ENCODE measurements at regions not wholly inside any gene's neighbourhood (a gene's known extent, or its start where the extent isn't known, plus 50 kb on each side); places are given as distances from the start of the nearest gene placed in this dataset.

GRCh38 chr1:4087530-4088420 is 187.7 kb upstream of the C1orf174 start:
- no peak for DNase-seq (ENCODE audit: low read depth in 2 of 2)

DNA sequence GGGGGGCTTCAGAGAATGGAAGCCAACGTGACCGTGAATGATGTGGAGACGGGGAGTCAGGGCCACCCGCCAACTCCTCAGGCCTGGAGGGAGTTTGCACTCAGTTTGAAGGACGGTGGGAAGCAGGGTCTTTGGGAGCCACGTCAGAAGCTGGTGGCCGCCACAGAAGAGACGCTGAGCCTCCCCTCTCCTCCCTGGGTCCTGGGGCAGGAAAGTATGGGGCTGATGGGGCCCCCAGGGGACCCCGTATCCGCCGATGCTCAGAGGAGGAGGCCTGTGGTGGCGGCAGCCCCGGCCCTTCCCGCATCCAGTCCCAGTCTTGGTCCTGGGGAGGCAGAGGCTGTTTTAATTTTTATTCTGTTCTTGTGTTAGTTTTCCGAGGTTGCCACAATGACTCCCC is 188.6 kb upstream of the C1orf174 start:
- DNase-seq (ENCODE audit: low read depth in 2 of 2): no peak

DNA sequence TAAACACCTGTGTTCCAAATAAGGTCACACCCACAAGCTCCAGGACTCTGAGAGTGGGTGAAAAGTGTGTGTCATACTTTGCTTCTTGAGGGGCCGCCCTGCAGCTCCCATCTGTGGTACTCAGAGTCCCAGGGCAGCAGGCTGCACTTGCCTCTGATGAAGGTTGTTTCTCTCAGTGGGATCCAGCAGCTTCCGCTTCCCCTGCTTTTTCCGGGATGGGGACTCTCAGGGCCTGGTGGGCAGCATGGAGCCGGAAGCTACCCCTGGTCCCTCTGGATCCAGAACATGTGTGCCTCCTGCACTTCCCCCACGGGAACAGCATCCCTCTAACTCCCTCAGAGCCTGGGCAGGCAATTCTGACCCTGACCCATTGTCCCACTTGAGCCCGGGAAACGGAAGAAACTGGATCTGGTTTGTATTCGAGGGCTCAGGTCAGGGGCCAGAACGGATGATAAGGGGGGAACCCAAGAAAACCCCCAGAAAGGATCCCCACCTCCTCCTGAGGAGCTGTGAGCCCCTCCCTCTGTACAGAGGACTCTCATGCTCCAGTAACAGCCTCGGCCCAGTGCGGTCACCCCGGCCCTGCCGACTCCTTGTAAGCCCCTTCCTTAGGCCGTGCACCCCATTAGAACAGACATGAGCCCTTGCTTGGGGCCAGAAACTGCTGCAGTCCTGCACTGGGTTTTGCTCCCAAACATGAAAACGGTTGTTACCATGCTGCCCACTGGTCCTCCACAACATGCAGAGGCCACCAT is 189.5 kb upstream of the C1orf174 start:
- no peak for DNase-seq (ENCODE audit: low read depth in 2 of 2)

DNA sequence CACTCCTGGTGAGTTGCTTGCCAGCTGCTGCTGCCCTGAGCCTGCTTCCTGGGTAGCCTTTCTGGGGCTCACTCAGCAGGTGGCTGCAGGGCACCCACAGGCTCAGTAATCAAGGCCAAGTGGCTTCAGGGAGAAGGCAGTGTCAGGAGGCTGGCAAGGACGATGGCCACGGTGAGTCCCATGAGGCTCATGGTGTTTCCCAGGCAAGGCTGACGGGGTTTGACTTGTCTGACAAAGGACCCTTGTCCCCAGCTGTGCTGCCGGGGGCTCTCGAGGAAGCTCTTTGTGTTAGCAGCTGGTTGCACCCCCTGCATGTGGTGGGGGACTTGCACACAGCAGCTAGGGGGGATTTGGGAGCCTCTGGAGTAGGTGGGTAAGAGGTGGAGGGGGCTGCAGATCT is 190.5 kb upstream of the C1orf174 start:
- no peak for DNase-seq (ENCODE audit: low read depth in 2 of 2)

GRCh38 chr1:4090976-4091660 is 191.0 kb upstream of the C1orf174 start:
- no peak for DNase-seq (ENCODE audit: low read depth in 2 of 2)

DNA sequence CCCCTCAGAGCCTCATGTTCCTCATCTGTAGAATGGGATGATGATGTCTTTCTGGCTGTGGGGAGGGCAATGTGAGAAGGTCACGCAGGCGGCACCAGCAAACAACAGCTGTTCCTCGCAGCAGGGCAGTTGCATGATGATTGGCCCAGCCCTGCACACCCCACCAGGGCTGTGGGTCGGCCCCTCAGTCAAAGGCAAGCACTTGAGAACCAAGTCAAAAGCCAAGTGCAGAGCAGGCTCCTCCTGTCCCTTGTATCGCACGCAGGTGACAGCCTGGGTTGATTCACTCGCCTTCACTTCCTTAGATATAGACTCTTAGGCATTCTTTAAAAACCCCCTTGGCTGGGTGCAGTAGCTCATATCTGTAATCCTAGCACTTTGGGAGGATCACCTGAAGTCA is 191.9 kb upstream of the C1orf174 start:
- no peak for DNase-seq (ENCODE audit: low read depth in 2 of 2)

GRCh38 chr1:4093856-4094565 is 193.9 kb upstream of the C1orf174 start:
- no peak for DNase-seq (ENCODE audit: low read depth in 2 of 2)

DNA sequence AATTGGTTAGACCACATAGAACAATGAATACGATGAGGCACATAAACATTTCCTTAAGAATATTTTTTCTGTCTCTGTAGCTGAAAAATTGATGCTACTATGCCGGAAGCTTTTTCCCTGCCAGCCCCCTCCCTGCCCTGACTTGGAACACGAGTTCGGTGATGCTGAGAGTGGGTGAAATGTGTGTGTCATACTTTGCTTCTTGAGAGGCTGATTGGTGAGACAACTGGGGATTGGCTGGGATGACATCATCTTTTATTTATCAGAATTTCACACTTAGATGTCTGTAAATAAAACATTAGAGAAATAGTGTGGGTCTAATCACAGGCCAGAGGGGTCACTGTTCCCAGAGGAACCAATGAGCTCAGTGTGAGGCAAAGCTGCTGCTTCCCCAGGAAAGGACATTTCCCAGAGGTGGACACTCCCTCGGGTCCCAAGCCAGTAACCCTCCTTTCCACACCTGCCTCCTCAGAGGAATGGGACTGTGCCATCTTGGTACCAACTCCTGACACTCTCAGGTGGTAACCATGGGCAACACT is 195.4 kb upstream of the C1orf174 start:
- no peak for DNase-seq (ENCODE audit: low read depth in 2 of 2)

DNA sequence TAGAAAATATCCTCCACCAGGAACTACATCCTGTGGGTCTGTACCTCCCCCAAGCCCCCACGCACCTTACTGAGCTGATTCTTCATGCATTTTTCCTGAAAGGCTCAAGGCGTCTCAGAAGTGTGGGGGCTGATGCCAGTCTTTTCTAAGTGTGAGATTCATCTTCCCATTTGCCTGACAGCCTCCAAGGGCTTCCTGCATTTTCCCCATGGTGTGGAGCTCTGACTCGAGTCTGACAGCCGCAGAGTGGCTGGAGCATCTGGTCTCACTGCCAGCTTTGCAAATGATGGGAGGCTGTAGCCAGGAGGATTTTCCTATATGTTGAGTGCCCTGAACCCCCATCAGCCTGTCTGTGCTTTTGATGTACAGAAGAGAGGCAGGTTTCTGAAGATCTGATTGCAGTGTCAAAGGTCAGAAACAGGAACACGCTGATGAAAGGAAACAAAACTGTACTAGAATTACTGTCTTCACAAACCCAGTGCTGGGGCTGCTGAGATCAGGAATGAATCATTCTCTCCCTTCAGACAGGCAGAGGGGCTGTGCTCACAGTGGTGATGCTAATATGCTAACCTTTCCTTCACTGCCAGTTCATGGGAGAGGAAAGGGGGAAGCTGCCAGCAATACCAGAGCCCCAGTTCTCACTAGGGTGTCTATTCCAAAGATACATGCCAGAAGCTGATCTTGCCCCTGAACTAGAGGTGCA is 201.5 kb upstream of the C1orf174 start:
- no peak for DNase-seq (ENCODE audit: low read depth in 2 of 2)

- DNase-seq (ENCODE audit: low read depth in 2 of 2): no peak
Measured at GRCh38 chr1:4105300-4105880, 205.3 kb upstream of the C1orf174 start.

DNA sequence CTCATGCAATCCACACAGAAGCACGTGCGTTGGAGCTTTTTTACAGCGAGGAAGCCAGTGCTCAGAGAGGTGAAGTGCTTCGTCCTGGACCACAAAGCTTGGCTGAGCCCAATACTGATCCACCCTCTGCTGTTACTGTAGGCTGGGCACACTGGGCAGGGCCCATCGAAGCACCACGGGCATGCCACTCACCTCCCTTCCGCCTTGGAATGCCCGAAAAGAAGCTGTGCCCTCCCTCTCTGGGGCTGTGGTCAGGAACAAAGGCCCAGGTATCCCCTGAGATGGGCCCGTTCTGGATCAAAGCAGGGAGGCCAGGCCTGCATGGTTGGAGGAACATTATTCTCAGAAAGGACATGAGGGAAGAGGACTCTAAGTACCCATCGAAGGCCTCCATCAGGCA is 206.7 kb upstream of the C1orf174 start:
- no peak for DNase-seq (ENCODE audit: low read depth in 2 of 2)

DNA sequence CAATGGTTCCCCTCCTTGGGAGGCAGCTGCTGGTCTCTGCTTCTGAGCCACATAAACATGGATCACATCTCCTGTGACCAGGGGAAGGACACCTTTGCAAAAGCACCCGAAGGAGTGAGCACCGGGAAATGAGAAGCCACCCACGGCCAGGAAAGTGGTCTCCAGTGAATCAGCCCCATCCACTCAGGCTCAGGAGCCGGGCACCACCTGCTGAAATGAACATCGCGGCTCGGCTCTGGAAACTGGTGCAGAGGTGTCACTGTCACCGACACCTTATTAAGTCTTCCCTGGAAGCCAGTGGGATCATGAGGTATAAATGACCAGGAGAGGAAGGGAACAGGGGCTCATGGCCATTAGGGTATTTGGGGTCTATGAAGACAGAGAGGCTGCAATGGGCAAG is 207.2 kb upstream of the C1orf174 start:
- DNase-seq (ENCODE audit: low read depth in 2 of 2): no peak

DNA sequence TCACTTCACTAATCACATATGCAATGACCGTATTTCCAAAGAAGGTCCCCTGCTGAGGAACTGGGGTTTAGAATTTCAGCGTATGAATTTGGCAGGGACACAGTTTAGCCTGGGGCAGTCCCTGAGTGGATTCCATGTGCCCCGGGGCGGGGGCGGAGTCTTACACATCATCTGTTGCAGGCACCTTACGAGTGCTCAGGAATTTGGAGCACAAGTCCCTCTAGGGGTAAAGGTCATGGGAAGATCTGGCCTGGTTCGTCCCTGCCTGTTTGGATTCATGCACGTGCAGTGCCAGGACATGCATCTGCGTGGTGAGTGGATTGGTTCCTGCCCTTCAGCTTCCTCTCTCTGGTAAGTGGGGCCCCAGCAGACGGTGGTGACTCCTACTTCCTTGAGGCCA is 208.3 kb upstream of the C1orf174 start:
- DNase-seq (ENCODE audit: low read depth in 2 of 2): no peak

GRCh38 chr1:4108758-4109627 is 208.9 kb upstream of the C1orf174 start:
- no peak for DNase-seq (ENCODE audit: low read depth in 2 of 2)

DNA sequence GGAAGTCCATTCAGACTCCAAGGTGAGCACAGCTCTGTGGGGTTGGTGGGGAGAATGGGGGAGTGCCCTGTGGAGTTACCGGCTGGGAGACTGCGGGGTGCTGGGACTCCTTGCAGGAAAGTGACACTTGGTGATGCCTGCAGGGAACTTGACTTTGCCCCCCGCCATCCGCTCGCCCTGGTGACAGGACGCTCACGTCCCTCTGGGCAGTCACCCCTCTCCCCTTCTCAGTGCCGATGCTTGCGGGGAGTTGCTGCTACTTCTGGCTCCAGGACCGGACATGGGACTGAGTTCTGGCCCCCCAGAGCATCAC is 209.5 kb upstream of the C1orf174 start:
- no peak for DNase-seq (ENCODE audit: low read depth in 2 of 2)

- no peak for DNase-seq (ENCODE audit: low read depth in 2 of 2)
Measured at GRCh38 chr1:4110888-4111287, 210.8 kb upstream of the C1orf174 start.

GRCh38 chr1:4113897-4114296 is 213.8 kb upstream of the C1orf174 start:
- no peak for DNase-seq (ENCODE audit: low read depth in 2 of 2)

- DNase-seq (ENCODE audit: low read depth in 2 of 2): no peak
Measured at GRCh38 chr1:4115191-4115900, 215.3 kb upstream of the C1orf174 start.

GRCh38 chr1:4117196-4117595 is 217.1 kb upstream of the C1orf174 start:
- DNase-seq (ENCODE audit: low read depth in 2 of 2): no peak

Measured in activated CD4-positive, alpha-beta T cell treated with anti-CD3 and anti-CD28 coated beads for 24 hours (primary cell).